ENCODE measurements at regions not wholly inside any gene's neighbourhood (a gene's known extent, or its start where the extent isn't known, plus 50 kb on each side); places are given as distances from the start of the nearest gene placed in this dataset.

- no peak for TF ChIP-seq POLR2A (IDR thresholded peaks at IDR 0.05)
- TF ChIP-seq, protein P1, sequence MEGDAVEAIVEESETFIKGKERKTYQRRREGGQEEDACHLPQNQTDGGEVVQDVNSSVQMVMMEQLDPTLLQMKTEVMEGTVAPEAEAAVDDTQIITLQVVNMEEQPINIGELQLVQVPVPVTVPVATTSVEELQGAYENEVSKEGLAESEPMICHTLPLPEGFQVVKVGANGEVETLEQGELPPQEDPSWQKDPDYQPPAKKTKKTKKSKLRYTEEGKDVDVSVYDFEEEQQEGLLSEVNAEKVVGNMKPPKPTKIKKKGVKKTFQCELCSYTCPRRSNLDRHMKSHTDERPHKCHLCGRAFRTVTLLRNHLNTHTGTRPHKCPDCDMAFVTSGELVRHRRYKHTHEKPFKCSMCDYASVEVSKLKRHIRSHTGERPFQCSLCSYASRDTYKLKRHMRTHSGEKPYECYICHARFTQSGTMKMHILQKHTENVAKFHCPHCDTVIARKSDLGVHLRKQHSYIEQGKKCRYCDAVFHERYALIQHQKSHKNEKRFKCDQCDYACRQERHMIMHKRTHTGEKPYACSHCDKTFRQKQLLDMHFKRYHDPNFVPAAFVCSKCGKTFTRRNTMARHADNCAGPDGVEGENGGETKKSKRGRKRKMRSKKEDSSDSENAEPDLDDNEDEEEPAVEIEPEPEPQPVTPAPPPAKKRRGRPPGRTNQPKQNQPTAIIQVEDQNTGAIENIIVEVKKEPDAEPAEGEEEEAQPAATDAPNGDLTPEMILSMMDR (IDR thresholded peaks at IDR 0.05), result no peak
- H3K27ac ChIP-seq, result no peak overlapping the region
- no peak for DNase-seq
- no peaks in the 10 kb centered on the region for H3K4me1 ChIP-seq
- intact Hi-C loops (cut with DNase I; ENCODE audit: low total_unique reads), result no loop called here
- H3K27me3 ChIP-seq, result no peaks in the 10 kb centered on the region
- WGBS, 2 donors, result 69 to 75% methylated on average over 5 of the region's 5 CpGs
- no peaks in the 10 kb centered on the region for H3K9me3 ChIP-seq
- H3K4me3 ChIP-seq, result no peak overlapping the region
- no peaks in the 10 kb centered on the region for H3K36me3 ChIP-seq (ENCODE audit: low read depth, missing control alignments)
Measured at GRCh38 chr13:104491916-104492315, 1425.7 kb upstream of the SLC10A2 start.

DNA sequence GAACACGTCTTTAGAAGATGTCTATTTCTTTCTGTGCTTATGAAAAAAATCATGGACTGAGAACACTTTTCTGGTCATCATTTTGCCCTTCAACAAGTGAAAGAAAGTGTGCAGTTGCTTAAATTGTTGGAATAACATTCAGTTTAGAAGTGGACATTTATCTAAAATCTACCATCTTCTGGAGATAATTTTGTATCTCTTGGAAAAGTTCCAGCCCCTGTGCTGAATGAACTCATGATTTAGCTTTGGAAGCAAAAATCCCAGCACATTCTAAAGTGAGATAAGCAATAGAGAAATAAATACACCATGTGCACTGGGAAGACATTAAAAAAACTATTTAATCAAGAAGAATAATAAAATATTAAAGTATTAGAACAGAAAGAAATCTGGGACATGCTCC lies 1420.8 kb upstream of the SLC10A2 start:
- H3K27ac ChIP-seq, result no peak overlapping the region
- H3K4me1 ChIP-seq, result no peaks in the 10 kb centered on the region
- no peaks in the 10 kb centered on the region for H3K36me3 ChIP-seq (ENCODE audit: low read depth, missing control alignments)
- H3K4me3 ChIP-seq, result no peak overlapping the region
- DNase-seq, result no peak
- H3K9me3 ChIP-seq, result no peaks in the 10 kb centered on the region
- TF ChIP-seq POLR2A (IDR thresholded peaks at IDR 0.05), result no peak
- TF ChIP-seq, protein P1 (IDR thresholded peaks at IDR 0.05), result no peak
- intact Hi-C loops (cut with DNase I; ENCODE audit: low total_unique reads), result no loop called here
- H3K27me3 ChIP-seq, result no peaks in the 10 kb centered on the region
- 24 to 27% methylated on average over 1 of the region's 1 CpG for WGBS, 2 donors

GRCh38 chr13:104485571-104485970 lies 1419.4 kb upstream of the SLC10A2 start:
- Histone ChIP-seq H3K9me3 (no peaks in the 10 kb centered on the region), H3K27me3 (no peaks in the 10 kb centered on the region), H3K4me1 (no peaks in the 10 kb centered on the region), H3K36me3 (ENCODE audit: low read depth, missing control alignments) (no peaks in the 10 kb centered on the region), H3K27ac (no peak overlapping the region), H3K4me3 (no peak overlapping the region)
- 6 to 29% methylated on average over 1 of the region's 1 CpG for WGBS, 2 donors
- intact Hi-C loops (cut with DNase I; ENCODE audit: low total_unique reads), result no loop called here
- TF ChIP-seq, protein P1 (IDR thresholded peaks at IDR 0.05), result no peak
- TF ChIP-seq POLR2A (IDR thresholded peaks at IDR 0.05), result no peak
- DNase-seq, result no peak

DNA sequence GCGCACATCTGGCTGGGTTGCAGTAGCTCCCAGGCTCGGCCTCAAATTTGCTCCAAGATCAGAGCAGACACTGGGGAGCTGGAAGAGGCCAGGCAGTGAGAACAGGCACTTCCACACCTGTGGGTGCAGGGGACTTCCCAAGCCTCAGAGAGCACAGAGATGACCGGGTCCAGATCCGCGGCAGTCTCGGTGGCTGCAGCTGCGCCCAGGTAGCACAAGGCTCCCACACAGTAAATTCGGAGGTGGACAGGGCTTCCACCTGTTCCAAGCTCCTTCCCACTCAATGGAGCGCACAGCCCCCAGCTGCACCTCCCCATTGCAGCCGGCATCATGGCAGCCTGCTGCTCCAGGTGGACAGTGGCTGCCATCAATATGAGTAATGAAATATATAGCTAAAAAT lies 1417.4 kb upstream of the SLC10A2 start:
- no peaks in the 10 kb centered on the region for H3K27me3 ChIP-seq
- no peaks in the 10 kb centered on the region for H3K4me1 ChIP-seq
- H3K27ac ChIP-seq, result no peak overlapping the region
- no peaks in the 10 kb centered on the region for H3K36me3 ChIP-seq (ENCODE audit: low read depth, missing control alignments)
- H3K4me3 ChIP-seq, result peak overlapping the region in 1 of 2 donors; percentile 9
- intact Hi-C loops (cut with DNase I; ENCODE audit: low total_unique reads), result no loop called here
- no peaks in the 10 kb centered on the region for H3K9me3 ChIP-seq
- 67 to 80% methylated on average over 5 to 10 of the region's 10 CpGs for WGBS, 2 donors
- TF ChIP-seq, protein P1 (IDR thresholded peaks at IDR 0.05), result no peak
- TF ChIP-seq POLR2A (IDR thresholded peaks at IDR 0.05), result no peak
- no peak for DNase-seq

- 89 to 97% methylated on average over 2 of the region's 2 CpGs for WGBS, 2 donors
- Histone ChIP-seq H3K9me3 (no peaks in the 10 kb centered on the region), H3K27ac (no peak overlapping the region), H3K27me3 (no peaks in the 10 kb centered on the region), H3K4me3 (no peak overlapping the region), H3K36me3 (ENCODE audit: low read depth, missing control alignments) (no peaks in the 10 kb centered on the region), H3K4me1 (no peaks in the 10 kb centered on the region)
- no peak for DNase-seq
- TF ChIP-seq POLR2A (IDR thresholded peaks at IDR 0.05), result no peak
- TF ChIP-seq, protein P1 (IDR thresholded peaks at IDR 0.05), result no peak
- intact Hi-C loops (cut with DNase I; ENCODE audit: low total_unique reads), result no loop called here
Measured at GRCh38 chr13:104477261-104477660, 1411.0 kb upstream of the SLC10A2 start.
